Esophagus muscularis mucosa (tissue), 4 donors: ENCODE measurements at regions not wholly inside any gene's neighbourhood (a gene's known extent, or its start where the extent isn't known, plus 50 kb on each side); places are given as distances from the start of the nearest gene placed in this dataset.

Experiments used
- DNase-seq: peaks from one replicate; pipeline ENCODE4 v3.0.0-alpha.2; 2017; ENCODE audit errors: extremely low spot score
- H3K27ac ChIP-seq, 4 donors: fragments of 200-600 bp; sonication (generic); replicated peaks in 1 of 4; 1 replicate in 3 of 4; 2 replicates in 1 of 4; pipeline ENCODE4 v1.5.1; 2016 to 2019; ENCODE audit warnings: mild to moderate bottlenecking in 1 of 4
- H3K27me3 ChIP-seq, 4 donors: fragments of 200-600 bp; sonication (generic); one replicate each; pipeline versions ENCODE4 v1.5.1 to v1.6.0; 2016 to 2019
- H3K36me3 ChIP-seq, 4 donors: fragments of 200-600 bp; sonication (generic); one replicate each; pipeline ENCODE4 v1.5.1; 2016 to 2019
- H3K4me1 ChIP-seq, 4 donors: fragments of 200-600 bp; sonication (generic); one replicate each; pipeline ENCODE4 v1.5.1; 2016 to 2019
- H3K4me3 ChIP-seq, 4 donors: fragments of 200-600 bp; sonication (generic); 1 replicate in 2 of 4; 2 replicates in 2 of 4; pipeline ENCODE4 v1.5.1; 2016 to 2019; ENCODE audit warnings: mild to moderate bottlenecking in 4 of 4, moderate library complexity in 1 of 4
- H3K9me3 ChIP-seq, 4 donors: fragments of 200-600 bp; sonication (generic); 1 replicate in 3 of 4; 2 replicates in 1 of 4; pipeline ENCODE4 v1.5.1; 2016 to 2019
- CTCF ChIP-seq, 3 experiments: fragments of 200-600 bp in 2 of 3; fragments of 450-650 bp in 1 of 3; sonication (generic) in 2 of 3; IDR thresholded peaks; one replicate each; pipeline ENCODE4 v1.5.1; 2017 to 2019; ENCODE audit warnings: antibody characterized with exemption in 3 of 3, mild to moderate bottlenecking in 2 of 3, moderate library complexity in 1 of 3
- EP300 ChIP-seq: sonication (generic); formaldehyde crosslinking; IDR thresholded peaks from one replicate; pipeline ENCODE4 v1.6.1; 2017; ENCODE audit warnings: antibody characterized with exemption
- POLR2A ChIP-seq: fragments of 450-650 bp; IDR thresholded peaks from one replicate; pipeline ENCODE4 v1.6.1; 2017; ENCODE audit warnings: antibody characterized with exemption, moderate library complexity, mild to moderate bottlenecking, low read depth
- POLR2AphosphoS5 ChIP-seq, 2 donors: sonication (generic); formaldehyde crosslinking; IDR thresholded peaks; one replicate each; pipeline ENCODE4 v1.6.1; 2017; ENCODE audit warnings: antibody characterized with exemption in 2 of 2
- WGBS: methylation state at CpG from one replicate; pipeline ENCODE4 v1.1.5; 2018; 5-methylcytosine and 5-hydroxymethylcytosine counted together
- intact Hi-C: fragments of 100-400 bp; cut with DNase I; formaldehyde crosslinking; loops from one replicate; pipeline ENCODE4 v1.15.1; 2023

GRCh38 chr11:44372989-44373388 lies 63.0 kb upstream of the ALX4 start:
- TF ChIP-seq POLR2AphosphoS5 (IDR thresholded peaks at IDR 0.05) (no peak), EP300 (no peak), POLR2A (no peak), CTCF (IDR thresholded peaks at IDR 0.05) (no peak)
- H3K27me3 ChIP-seq = no peaks in the 10 kb centered on the region
- DNase-seq = no peak
- H3K36me3 ChIP-seq = no peaks in the 10 kb centered on the region
- H3K27ac ChIP-seq = no peak overlapping the region
- 59% methylated on average over 3 of the region's 3 CpGs for WGBS
- peaks cover 0 to 11% (median 5%) of the 10 kb centered on the region in 4 donors for H3K9me3 ChIP-seq
- no peak overlapping the region for H3K4me3 ChIP-seq
- no peaks in the 10 kb centered on the region for H3K4me1 ChIP-seq
- intact Hi-C loops = no loop called here

GRCh38 chr11:44374001-44374400 lies 64.1 kb upstream of the ALX4 start:
- DNase-seq = no peak
- TF ChIP-seq POLR2AphosphoS5 (IDR thresholded peaks at IDR 0.05) = no peak
- TF ChIP-seq EP300 = no peak
- TF ChIP-seq CTCF (IDR thresholded peaks at IDR 0.05) = no peak
- no peak for TF ChIP-seq POLR2A
- Histone ChIP-seq H3K9me3 (peaks cover 0 to 15% (median 6%) of the 10 kb centered on the region in 4 donors), H3K4me1 (no peaks in the 10 kb centered on the region), H3K27ac (no peak overlapping the region), H3K36me3 (no peaks in the 10 kb centered on the region), H3K27me3 (no peaks in the 10 kb centered on the region), H3K4me3 (no peak overlapping the region)
- intact Hi-C loops = no loop called here

- peaks cover 0 to 15% (median 6%) of the 10 kb centered on the region in 4 donors for H3K9me3 ChIP-seq
- no peak overlapping the region for H3K27ac ChIP-seq
- H3K4me1 ChIP-seq = no peaks in the 10 kb centered on the region
- WGBS = 69% methylated on average over 4 of the region's 4 CpGs
- no peaks in the 10 kb centered on the region for H3K36me3 ChIP-seq
- H3K4me3 ChIP-seq = no peak overlapping the region
- no peak for TF ChIP-seq POLR2A
- TF ChIP-seq EP300 = no peak
- TF ChIP-seq CTCF (IDR thresholded peaks at IDR 0.05) = no peak
- no peak for TF ChIP-seq POLR2AphosphoS5 (IDR thresholded peaks at IDR 0.05)
- intact Hi-C loops = no loop called here
- peaks cover 0 to 21% (median 0%) of the 10 kb centered on the region in 4 donors for H3K27me3 ChIP-seq
- DNase-seq = no peak
These were observed 66.5 kb upstream of the ALX4 start for GRCh38 chr11:44376423-44376822.

- no peaks in the 10 kb centered on the region for H3K36me3 ChIP-seq
- H3K27me3 ChIP-seq = peaks cover 0 to 28% (median 0%) of the 10 kb centered on the region in 4 donors
- H3K27ac ChIP-seq = no peak overlapping the region
- intact Hi-C loops = no loop called here
- H3K9me3 ChIP-seq = peaks cover 0 to 15% (median 6%) of the 10 kb centered on the region in 4 donors
- no peaks in the 10 kb centered on the region for H3K4me1 ChIP-seq
- no peak for DNase-seq
- WGBS = 80% methylated on average over 2 of the region's 2 CpGs
- TF ChIP-seq CTCF (IDR thresholded peaks at IDR 0.05) (no peak), POLR2A (no peak), EP300 (no peak), POLR2AphosphoS5 (IDR thresholded peaks at IDR 0.05) (no peak)
- H3K4me3 ChIP-seq = no peak overlapping the region
These were observed 67.2 kb upstream of the ALX4 start for GRCh38 chr11:44377121-44377520.

GRCh38 chr11:44377914-44378321 lies 68.0 kb upstream of the ALX4 start:
- WGBS = 96% methylated on average over 4 of the region's 4 CpGs
- DNase-seq = no peak
- H3K4me3 ChIP-seq = no peak overlapping the region
- H3K27me3 ChIP-seq = peaks cover 0 to 36% (median 0%) of the 10 kb centered on the region in 4 donors
- no peaks in the 10 kb centered on the region for H3K4me1 ChIP-seq
- peaks cover 0 to 15% (median 6%) of the 10 kb centered on the region in 4 donors for H3K9me3 ChIP-seq
- intact Hi-C loops = no loop called here
- no peaks in the 10 kb centered on the region for H3K36me3 ChIP-seq
- no peak for TF ChIP-seq POLR2AphosphoS5 (IDR thresholded peaks at IDR 0.05)
- no peak for TF ChIP-seq POLR2A
- no peak for TF ChIP-seq CTCF (IDR thresholded peaks at IDR 0.05)
- TF ChIP-seq EP300 = no peak
- no peak overlapping the region for H3K27ac ChIP-seq
